NB4 (cell line): ENCODE measurements at regions not wholly inside any gene's neighbourhood (a gene's known extent, or its start where the extent isn't known, plus 50 kb on each side); places are given as distances from the start of the nearest gene placed in this dataset.
A peak's percentile ranks its signal among the peaks of the same experiment; 100 is the strongest.

Experiments
- POLR2A ChIP-seq: IDR thresholded peaks from 2 replicates; pipeline ENCODE4 v1.6.1; 2011; ENCODE audit warnings: mild to moderate bottlenecking; ENCODE audit not compliant: insufficient read length; ENCODE audit errors: extremely low read depth
- TF ChIP-seq, protein P1 (sequence below): IDR thresholded peaks from one replicate; pipeline ENCODE4 v1.5.1; 2012; ENCODE audit warnings: low read depth, low read length
- TF ChIP-seq, protein P2 (sequence below): IDR thresholded peaks from 2 replicates; pipeline ENCODE4 v1.6.1; 2011; ENCODE audit warnings: low read depth, low read length

GRCh38 chr20:56945057-56945456, 316.0 kb downstream of the TFAP2C start:
- TF ChIP-seq, protein P1, sequence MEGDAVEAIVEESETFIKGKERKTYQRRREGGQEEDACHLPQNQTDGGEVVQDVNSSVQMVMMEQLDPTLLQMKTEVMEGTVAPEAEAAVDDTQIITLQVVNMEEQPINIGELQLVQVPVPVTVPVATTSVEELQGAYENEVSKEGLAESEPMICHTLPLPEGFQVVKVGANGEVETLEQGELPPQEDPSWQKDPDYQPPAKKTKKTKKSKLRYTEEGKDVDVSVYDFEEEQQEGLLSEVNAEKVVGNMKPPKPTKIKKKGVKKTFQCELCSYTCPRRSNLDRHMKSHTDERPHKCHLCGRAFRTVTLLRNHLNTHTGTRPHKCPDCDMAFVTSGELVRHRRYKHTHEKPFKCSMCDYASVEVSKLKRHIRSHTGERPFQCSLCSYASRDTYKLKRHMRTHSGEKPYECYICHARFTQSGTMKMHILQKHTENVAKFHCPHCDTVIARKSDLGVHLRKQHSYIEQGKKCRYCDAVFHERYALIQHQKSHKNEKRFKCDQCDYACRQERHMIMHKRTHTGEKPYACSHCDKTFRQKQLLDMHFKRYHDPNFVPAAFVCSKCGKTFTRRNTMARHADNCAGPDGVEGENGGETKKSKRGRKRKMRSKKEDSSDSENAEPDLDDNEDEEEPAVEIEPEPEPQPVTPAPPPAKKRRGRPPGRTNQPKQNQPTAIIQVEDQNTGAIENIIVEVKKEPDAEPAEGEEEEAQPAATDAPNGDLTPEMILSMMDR, result no peak
- TF ChIP-seq POLR2A, result no peak
- TF ChIP-seq, protein P2, sequence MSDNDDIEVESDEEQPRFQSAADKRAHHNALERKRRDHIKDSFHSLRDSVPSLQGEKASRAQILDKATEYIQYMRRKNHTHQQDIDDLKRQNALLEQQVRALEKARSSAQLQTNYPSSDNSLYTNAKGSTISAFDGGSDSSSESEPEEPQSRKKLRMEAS, result peak; percentile 70
